AML-193 (cell line): ENCODE measurements at regions not wholly inside any gene's neighbourhood (a gene's known extent, or its start where the extent isn't known, plus 50 kb on each side); places are given as distances from the start of the nearest gene placed in this dataset.

ENCODE experiments used
- DNase-seq, 2 experiments: peaks; one replicate each; lab custom pipeline; 2025; lab: John Stamatoyannopoulos, UW

- DNase-seq = no peak
Measured at GRCh38 chr13:74485757-74486156, 351.6 kb upstream of the KLF12 start.

GRCh38 chr13:74479124-74479523 is 344.9 kb upstream of the KLF12 start:
- DNase-seq = no peak

- no peak for DNase-seq
Measured at GRCh38 chr13:74476788-74477187, 342.6 kb upstream of the KLF12 start.

- DNase-seq = no peak
Measured at GRCh38 chr13:74476365-74476764, 342.2 kb upstream of the KLF12 start.

GRCh38 chr13:74466864-74467263 is 332.7 kb upstream of the KLF12 start:
- no peak for DNase-seq

GRCh38 chr13:74466020-74466419 is 331.8 kb upstream of the KLF12 start:
- no peak for DNase-seq

- no peak for DNase-seq
Measured at GRCh38 chr13:74465271-74465670, 331.1 kb upstream of the KLF12 start.

GRCh38 chr13:74464670-74465069 is 330.5 kb upstream of the KLF12 start:
- DNase-seq = no peak

- DNase-seq = no peak
Measured at GRCh38 chr13:74461011-74461410, 326.8 kb upstream of the KLF12 start.

GRCh38 chr13:74452881-74453280 is 318.7 kb upstream of the KLF12 start:
- DNase-seq = no peak

GRCh38 chr13:74452176-74452575 is 318.0 kb upstream of the KLF12 start:
- no peak for DNase-seq

GRCh38 chr13:74450964-74451363 is 316.8 kb upstream of the KLF12 start:
- no peak for DNase-seq

- no peak for DNase-seq
Measured at GRCh38 chr13:74450525-74450845, 316.3 kb upstream of the KLF12 start.

GRCh38 chr13:74449811-74450524 is 315.8 kb upstream of the KLF12 start:
- no peak for DNase-seq

- DNase-seq = no peak
Measured at GRCh38 chr13:74444864-74445479, 310.8 kb upstream of the KLF12 start.

GRCh38 chr13:74444161-74444571 is 310.0 kb upstream of the KLF12 start:
- no peak for DNase-seq

GRCh38 chr13:74443631-74444030 is 309.4 kb upstream of the KLF12 start:
- DNase-seq = no peak

GRCh38 chr13:74442751-74443150 is 308.5 kb upstream of the KLF12 start:
- no peak for DNase-seq

- no peak for DNase-seq
Measured at GRCh38 chr13:74438901-74439300, 304.7 kb upstream of the KLF12 start.

- DNase-seq = no peak
Measured at GRCh38 chr13:74434782-74435181, 300.6 kb upstream of the KLF12 start.

- no peak for DNase-seq
Measured at GRCh38 chr13:74424455-74424854, 290.3 kb upstream of the KLF12 start.

- DNase-seq = no peak
Measured at GRCh38 chr13:74423434-74423833, 289.2 kb upstream of the KLF12 start.

GRCh38 chr13:74414458-74414857 is 280.3 kb upstream of the KLF12 start:
- DNase-seq = no peak

GRCh38 chr13:74413482-74413881 is 279.3 kb upstream of the KLF12 start:
- no peak for DNase-seq
